ENCODE measurements at regions not wholly inside any gene's neighbourhood (a gene's known extent, or its start where the extent isn't known, plus 50 kb on each side); places are given as distances from the start of the nearest gene placed in this dataset.
"Not testable (repeated sequence)": the region's sequence is repeated elsewhere in the genome, so short reads cannot be mapped to it uniquely, and the experiment has no call there.

DNA sequence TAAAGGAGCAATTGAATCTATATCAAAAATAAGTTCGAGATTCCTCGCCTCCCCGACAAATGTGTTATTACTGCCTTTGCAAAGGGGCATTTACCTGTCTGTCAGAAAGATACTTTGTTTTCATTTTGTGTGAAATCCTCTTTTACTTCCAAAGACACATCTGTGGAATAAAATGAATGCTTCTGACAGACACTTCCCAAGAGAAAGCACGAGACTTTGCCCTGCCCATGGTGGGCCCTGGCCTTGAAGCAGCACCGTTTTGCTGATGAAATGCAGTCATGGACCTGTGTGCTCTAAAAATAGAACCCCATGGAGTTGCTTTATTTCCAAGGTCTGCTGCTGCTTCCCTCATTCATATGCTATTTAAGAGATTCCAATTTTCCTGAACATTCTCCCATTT is 85.9 kb upstream of the USP47 start:
- no peak for DNase-seq

DNA sequence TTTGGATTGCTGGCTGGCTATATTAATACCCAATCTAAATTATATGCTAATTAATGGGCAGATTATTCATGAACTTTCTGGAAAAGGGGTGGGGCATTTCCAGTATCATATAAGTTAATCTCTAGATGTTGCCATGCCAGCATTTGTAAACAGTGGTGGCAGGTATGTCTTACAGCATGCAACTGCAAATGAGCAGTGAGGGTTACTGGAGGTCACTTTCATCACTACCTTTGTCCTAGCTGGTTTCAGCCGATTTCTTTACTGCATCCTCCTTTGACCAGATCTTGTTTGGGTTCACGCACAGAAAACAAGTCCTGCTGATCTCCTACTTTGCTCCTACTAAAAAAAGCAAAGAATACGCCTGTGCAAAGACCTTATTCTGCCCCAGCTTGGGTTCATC is 89.1 kb upstream of the USP47 start:
- DNase-seq: no peak

DNA sequence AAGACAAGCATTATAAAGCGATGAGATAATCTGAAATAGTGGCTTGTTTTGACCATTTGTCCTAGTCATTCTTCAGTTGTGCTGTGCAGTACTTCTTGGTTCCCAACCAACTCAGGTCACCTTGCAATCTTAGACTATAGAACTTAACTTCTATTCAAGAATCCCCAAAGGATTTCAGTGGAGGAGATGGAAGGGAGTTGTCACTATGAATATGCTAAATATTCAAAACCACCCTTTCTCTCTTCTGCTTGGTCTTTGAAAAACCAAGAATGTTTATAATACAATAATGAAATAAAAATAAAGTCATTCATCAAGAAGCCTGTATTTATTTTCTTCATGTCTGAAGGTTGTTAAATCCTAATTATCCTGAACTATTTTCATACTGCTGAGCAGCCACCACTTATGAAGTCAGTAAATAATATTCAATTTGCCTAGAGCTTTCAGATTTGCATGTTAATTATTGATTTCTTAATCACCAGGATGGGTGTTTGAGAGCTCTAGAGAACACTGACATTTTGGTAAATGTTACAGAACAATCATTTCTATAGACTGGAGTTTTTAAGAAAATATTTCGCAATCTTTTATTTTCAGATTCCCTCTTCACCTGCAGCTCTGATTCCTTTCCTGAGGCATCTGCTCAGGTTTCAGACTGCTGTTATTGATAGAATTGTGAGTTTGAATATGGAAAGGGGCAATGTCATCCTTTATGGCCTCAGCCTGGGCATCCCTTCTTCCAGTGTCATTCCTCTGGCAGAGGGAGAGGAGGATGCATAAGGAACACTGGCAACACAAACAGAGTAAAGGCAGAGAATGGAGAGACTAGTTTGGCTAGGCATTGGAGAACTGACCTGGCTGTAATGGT is 91.5 kb upstream of the USP47 start:
- no peak for DNase-seq

DNA sequence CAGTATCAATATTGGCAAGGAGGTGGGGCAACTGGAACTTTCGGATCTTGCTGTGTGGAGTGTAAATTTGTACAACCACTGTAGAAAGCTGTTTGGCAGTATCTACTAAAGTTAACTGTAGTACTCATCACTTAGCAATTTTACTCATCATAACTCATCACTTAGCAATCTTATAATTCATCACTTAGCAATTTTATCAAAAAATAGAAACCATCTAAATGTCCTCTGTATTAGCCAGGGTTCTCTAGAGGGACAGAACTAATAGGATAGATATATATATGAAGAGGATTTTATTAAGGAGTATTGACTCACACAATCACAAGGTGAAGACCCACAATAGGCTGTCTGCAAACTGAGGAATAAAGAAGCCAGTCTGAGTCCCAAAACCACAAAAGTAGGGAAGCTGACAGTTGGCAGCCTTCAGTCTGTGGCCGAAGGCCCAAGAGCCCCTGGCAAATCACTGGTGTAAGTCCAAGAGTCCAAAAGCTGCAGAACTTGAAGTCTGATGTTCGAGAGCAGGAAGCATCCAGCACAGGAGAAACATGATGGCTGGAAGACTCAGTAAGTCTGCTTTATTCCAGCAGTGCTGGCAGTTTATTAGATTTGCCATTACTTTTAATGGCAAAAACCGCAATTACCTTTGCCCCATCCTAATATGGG is 92.9 kb upstream of the USP47 start:
- no peak for DNase-seq

DNA sequence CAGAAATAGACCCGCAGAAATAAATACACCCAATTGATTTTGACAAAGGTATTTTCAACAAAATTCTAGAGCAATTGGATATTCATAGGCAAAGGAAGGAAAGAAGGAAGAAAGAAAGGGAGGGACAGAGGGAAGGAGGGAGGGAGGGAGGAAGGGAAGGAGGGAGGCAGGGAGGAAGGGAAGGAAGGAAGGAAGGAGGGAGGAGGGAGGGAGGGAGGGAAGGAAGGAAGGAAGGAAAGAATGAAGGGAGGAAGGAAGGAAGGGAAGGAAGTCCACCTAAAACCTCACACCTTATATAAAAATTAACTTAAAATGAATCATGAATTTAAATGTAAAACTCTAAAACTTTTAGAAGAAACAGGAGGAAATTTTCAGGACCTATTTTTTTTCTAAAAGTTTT is 94.2 kb upstream of the USP47 start:
- no peak for DNase-seq

DNA sequence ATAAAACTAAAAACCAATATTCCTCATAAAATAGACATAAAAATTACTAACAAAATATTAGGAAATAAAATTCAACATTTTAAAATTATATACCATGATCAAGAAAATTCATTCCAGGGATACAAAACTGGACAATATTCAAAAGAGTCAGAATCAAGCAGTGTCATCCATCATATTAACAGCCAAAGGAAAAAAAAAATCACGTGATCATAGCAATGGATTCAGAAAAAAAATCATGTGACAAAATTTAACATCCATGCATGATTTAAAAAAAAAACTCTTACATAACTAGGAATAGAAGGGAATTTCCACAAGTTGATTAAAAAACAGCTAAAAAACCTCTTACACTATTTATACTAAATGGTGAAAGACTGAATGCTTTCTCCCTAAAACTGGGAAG is 95.3 kb upstream of the USP47 start:
- DNase-seq: no peak

DNA sequence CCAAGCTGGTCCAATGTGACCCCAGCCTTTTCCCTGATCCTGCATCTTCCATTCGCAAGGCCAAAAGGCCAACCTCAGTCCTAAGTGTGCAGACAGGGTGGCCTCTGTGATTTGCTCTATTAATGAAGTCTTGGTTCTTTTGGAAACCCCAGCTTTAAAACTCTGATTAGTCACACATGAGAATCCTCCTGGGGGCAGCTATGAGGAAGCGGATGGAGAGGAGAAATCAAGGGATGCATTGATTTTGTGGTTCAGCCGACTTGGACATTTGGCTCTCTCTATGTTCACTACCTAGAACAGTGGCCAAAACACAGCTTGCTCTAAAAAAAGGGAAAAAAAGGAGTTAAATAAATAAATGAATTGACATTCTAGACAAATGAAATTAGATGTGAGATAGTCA is 98.6 kb upstream of the USP47 start:
- DNase-seq: no peak

DNA sequence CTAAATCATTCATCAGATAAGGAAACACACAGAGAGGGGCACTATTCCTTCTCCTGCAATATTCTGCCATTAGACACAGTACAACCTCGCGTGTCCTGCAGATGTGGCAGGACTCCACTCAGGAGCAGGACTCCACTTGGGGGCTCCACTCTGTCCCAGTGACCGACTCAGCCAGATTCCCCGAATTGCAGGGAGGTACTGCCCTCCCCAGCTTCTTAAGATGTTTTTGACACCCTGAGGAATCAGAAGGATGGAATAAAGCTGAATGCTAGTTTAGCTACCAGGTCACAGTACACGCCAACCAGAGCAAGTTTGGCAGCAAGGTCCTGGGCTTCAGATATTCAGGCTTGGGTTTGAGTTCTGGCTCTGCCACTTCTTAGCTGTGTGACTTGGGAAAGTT is 99.3 kb upstream of the USP47 start:
- DNase-seq: no peak

DNA sequence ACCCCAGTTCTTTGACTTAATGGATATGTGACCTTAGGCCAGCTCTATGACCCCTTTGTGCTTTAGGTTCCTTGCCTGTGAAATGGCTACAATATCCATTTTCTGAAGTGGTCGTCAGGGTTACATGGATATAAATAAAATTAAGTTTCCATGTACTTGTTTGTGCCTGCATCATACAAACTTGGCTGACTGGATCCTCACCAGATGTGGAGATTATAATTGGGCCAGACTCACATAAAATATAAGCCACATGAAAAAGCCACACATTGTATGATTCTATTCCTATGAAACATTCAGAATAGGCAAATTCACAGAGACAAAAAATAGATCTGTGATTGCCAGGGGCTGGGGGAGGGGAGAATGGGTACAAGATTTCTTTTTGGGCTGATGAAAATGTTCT is 100.9 kb upstream of the USP47 start:
- DNase-seq: no peak

DNA sequence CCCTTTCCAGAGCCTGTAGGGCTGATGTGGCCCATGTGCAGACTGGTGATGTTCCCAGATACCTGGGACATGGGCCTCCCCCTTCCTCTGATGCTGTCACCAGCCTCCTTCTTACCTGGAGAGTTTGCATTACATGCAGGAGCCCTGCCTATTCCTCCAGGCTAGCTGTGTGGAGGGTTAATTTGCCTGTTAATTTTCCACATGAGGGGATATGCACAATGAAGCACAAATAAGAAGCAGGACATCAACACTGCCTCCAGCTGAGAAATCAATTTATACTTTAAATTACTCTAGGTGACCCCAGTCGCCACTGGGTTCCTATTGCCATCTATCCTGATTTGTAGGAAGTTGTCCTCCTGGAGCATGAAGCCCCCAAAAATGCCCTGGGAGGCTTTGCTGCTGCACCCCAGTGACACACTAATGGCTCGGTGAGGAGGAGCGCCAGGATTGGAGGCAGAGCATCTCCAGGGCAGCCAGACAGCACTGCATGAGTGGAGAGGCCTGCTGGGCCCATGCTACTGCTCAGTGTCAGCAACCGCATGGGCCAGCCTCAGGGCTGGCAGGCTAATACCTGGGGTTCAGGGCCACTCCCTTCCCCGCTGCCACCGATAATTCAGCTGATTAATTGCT is 101.6 kb upstream of the USP47 start:
- DNase-seq: no peak

DNA sequence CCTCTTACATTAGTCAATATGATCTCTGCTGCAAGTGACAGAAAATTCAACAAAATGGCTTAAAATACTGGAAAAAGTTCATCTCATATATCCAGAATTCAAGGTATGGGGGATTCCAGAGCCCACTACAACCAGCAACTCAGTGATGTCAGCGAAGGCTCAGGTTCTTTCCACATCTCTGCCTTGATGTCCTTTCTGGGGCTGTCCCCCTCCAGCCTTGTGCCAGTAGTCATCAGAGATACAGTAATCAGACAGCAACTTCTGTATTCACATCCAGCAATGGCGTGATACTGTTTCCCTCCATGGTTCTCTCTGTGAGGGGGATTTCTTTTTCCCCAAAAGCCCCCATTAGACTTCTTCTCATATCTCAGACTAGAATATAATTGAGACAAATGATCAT is 103.4 kb upstream of the USP47 start:
- DNase-seq: no peak

DNA sequence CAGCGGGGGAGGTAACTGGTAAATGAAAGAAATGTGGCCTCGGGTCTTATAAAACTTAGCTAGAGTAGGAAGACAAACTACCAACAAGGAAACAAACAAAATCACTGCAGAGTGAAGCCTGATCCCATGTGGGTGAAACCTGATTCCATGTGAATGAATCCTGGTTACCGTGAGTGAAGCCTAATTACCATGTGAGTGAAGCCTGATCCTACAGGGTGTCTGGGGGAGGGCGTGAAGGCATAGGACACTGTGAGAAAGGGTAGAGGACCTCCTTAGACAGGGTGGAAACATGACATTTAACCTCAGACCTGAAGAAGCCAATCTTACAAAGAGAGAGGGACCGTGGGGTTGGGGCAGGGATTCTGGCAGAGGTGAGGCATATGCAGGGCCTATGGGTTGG is 106.2 kb upstream of the USP47 start:
- DNase-seq: no peak

DNA sequence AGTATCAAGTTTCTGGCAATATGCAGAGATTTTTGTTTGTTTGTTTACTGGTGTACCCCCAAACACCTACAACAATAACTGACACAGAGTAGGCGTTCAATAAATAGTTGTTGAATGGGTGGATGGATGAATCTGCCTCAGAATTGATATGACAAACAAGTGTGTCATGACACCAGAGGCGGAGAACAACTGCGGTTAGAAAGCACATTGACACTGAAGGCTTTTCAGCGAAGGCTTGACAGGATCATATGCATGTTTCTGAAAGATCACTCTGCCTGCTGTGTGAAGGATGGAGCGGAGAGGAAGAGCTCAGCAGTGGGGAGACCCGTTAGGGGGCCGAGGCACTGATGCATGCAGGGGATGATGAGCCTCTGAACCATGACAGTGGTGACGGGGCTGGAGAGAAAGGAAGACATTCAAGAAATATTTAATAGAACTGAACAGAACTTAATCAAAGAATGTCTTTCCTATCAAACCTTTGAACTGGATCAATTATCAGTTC is 108.5 kb upstream of the USP47 start:
- no peak for DNase-seq

DNA sequence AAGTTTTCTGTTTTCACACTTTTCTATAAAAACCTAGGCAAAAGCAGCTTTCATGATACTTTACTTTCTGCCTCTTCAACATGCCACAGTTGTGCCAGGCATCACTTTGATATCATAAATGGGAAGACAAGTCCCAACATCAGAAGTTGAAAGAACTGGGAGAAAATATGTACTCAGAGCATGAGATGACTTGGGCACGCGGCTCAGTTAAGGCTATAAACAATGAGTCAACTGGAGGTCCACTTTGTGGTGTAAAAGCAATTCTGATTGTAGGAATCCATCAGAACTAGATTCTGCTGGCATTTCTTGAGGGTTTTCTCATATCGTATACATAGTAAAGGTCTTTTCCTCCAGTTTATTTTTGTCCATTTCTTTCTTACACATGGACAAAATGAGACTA is 109.7 kb upstream of the USP47 start:
- no peak for DNase-seq

DNA sequence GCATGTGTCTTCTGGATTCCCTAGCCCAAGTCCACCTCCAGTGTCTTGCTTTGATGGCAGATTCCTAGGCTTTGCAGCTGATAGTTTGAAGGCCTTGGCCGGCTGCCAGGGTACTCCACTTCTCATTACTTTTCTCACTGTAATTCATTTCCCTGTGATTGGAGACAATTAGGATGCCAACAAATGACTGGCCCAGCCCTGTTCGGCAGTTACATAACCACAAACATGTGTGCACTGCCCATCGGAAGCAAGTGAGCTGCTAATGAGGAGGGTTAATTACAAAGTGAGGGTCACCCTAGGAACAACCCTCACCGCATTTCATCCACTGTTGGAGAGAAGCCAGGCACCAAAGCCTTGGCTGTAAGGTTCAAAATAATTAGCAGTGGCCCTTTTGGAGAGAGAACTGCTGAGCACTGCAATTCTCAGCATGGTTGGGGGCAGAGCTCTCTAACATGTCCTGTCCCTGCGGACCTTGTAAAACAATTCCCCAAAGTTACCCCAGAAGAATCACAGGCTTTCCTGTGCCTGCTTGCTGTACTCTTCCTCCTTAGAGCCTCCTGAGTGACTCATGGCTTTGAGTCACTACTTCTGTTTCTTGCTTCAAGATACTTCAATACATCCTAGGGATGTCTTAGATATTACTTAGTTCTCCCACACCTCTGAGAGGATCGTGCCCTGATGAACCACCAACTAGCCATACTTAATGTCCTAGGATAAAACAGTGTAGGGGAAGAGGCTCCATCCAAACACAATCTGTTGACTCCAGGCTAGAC is 109.7 kb upstream of the GALNT18 start:
- DNase-seq: no peak

DNA sequence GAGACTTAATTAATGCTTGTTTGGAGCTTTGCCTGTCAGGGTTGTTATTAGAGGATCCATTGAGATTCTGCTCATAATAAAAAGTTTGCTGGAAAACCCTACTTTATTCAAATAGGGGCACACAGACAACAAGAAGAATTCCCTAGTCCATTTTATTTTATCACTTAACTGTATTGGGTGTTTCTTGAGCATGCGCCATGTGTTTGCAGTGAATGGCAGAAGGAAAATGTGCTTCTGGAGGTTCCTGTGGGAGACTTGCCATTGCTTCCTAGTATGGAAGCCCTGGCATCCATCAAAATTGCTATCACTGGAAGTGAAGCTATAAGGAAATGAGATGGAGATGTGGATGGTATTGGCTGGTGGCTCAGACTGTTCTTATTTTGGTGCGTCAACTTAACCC is 106.6 kb upstream of the GALNT18 start:
- DNase-seq: no peak

DNA sequence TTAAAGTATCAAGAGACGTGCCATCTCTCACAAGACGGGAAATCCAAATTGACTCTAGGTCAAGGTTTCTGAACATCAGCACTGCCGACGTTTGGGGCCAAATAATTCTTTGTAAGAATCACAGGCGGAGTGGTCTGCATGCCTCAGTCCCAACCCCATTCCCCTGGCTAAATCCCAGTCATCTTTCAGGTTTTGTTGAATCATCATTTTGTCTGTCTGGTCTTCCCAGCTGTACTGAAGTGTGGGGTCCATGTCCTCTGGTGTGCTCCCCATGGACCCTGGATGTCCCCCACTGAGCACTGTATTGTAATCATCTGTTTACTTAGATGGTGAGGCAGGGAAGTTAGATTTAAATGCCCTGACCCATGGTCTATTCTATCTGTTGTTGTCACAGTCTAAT is 103.6 kb upstream of the GALNT18 start:
- no peak for DNase-seq

DNA sequence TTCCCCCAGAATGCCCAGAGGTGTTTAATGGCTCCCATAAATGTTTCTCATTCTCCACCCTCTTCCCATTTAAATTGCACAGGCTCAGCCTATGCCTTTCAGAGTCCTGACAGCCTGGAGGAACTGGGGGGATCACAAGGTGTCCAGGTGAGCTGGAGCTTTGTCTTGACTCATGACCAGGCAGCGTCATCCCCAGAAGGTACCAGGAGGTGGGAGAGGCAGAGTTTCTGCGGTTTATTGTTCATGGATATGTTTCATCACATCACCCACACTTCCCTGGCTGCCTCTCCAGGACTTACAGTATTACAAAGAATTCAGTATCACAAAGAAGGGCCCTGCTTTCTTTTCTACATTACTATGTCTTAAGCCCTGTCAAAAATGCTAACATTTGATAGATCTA is 103.2 kb upstream of the GALNT18 start:
- no peak for DNase-seq

DNA sequence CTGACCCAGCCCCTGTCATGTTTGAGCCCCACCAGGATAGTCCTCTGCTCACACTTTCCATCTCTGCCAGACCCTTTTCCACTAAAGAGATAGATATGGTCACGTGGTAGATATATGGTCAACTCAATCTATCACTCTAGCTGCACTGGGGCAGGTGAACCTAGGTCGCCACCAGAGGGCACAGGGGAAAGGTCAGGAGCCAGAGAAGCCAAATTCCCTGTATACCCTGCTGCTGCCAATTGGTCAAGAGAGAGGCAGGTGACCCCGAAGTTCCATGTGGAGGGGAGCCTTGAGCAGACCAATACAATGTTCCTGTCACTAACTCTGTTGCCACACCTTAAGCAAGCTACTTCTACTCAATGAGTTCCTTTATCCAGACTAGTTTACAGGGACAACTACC is 101.1 kb upstream of the GALNT18 start:
- DNase-seq: no peak

DNA sequence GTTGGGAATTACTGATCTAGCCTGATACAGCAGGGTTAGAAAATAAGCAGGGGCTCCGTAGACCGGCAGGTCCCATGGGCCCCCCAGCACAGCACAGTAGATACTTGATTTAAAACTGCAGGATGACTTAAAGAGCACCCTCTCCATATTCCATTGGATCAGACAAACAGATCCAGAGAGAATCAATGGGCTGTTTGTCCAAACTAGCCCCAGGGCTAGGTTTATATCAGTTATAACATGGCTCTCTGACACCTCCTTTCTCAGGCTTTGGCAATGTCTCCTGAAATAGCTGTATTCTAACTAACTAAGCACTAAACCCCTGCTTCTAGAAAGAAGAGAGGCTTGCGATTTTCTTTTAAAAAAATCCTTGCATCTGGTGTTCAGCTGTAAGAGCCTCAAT is 100.4 kb upstream of the GALNT18 start:
- no peak for DNase-seq

DNA sequence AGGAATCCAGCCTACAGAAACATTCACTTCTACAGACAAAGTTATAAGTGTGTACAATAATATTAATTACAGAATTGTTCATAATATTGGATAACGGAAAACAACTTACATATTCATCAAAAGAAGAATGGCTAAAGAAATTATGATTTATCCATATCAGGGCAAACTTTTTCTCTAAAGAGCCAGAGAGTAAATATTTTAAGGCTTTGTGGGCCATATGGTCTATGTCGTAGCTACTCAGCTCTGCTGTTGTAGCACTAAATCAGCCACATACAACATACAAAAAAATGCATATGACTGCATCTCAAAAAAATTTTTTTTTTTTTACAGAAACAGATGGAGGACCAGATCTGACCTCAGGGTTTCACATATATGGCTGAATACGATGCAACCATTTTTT is 96.7 kb upstream of the GALNT18 start:
- DNase-seq: no peak

DNA sequence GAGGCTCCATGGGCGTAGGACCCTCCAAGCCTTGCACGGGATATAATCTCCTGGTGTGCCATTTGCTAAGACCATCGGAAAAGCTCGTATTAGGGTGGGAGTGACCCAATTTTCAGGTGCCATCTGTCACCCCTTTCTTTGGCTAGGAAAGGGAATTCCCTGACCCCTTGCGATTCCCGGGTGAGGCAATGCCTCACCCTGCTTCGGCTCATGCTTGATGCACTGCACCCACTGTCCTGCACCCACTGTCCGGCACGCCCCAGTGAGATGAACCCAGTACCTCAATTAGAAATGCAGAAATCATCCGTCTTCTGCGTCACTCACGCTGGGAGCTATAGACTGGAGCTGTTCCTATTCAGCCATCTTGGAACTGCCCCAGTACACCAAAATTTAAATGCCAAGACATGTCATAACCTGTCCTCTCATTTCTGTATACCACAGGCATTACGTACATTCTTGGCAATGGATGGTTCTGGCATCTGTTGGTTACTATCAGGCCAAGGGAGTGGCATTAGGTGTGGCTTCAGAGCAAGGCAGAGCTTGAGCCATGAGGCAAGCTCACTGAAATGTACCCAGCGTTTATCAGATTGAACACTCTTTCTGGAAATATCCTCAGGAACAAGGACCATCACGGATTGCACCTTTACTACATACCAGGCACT is 95.4 kb upstream of the GALNT18 start:
- DNase-seq: no peak

DNA sequence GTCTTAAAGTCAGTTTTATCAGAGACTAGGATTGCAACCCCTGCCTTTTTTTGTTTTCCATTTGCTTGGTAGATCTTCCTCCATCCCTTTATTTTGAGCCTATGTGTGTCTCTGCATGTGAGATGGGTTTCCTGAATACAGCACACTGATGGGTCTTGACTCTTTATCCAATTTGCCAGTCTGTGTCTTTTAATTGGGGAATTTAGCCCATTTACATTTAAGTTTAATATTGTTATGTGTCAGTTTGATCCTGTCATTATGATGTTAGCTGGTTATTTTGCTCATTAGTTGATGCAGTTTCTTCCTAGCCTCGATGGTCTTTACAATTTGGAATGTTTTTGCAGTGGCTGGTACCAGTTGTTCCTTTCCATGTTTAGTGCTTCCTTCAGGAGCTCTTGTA is 93.3 kb upstream of the GALNT18 start:
- DNase-seq: not testable (repeated sequence)

All from bone marrow (tissue), 2 donors.